Heart left ventricle (tissue), 16 donors: ENCODE measurements at regions not wholly inside any gene's neighbourhood (a gene's known extent, or its start where the extent isn't known, plus 50 kb on each side); places are given as distances from the start of the nearest gene placed in this dataset.

Experiments used
- ATAC-seq, 4 donors: fragments of 200-7000 bp; cut with Tn5 transposase; one replicate each; pipeline ENCODE4 v1.9.1; 2020 to 2022; ENCODE audit warnings: moderate library complexity in 4 of 4, mild to moderate bottlenecking in 3 of 4, moderate number of reproducible peaks in 1 of 4
- DNase-seq, 5 donors: peaks; one replicate each; pipeline ENCODE4 v3.0.0-alpha.2; 2020
- H3K27ac ChIP-seq, 12 donors: fragments of 200-600 bp; sonication (generic) in 4 of 12; one replicate each; pipeline versions ENCODE4 v1.5.0 to v1.8.0; 2016 to 2022; ENCODE audit warnings: mild to moderate bottlenecking in 2 of 12
- H3K27me3 ChIP-seq, 9 donors: fragments of 200-600 bp; sonication (generic) in 2 of 9; one replicate each; pipeline versions ENCODE4 v1.5.1 to v1.8.0; 2016 to 2022; ENCODE audit warnings: mild to moderate bottlenecking in 3 of 9
- H3K36me3 ChIP-seq, 9 donors: fragments of 200-600 bp; sonication (generic) in 2 of 9; one replicate each; pipeline versions ENCODE4 v1.5.0 to v1.8.0; 2018 to 2022; ENCODE audit warnings: mild to moderate bottlenecking in 2 of 9
- H3K4me1 ChIP-seq, 12 donors: fragments of 200-600 bp; sonication (generic) in 4 of 12; one replicate each; pipeline versions ENCODE4 v1.5.0 to v1.8.0; 2016 to 2022; ENCODE audit warnings: mild to moderate bottlenecking in 3 of 12
- H3K4me3 ChIP-seq, 12 donors: fragments of 200-600 bp; sonication (generic) in 4 of 12; one replicate each; pipeline versions ENCODE4 v1.5.0 to v1.8.0; 2017 to 2022; ENCODE audit warnings: mild to moderate bottlenecking in 9 of 12, moderate library complexity in 4 of 12
- H3K9me3 ChIP-seq, 12 donors: fragments of 200-600 bp; sonication (generic) in 4 of 12; one replicate each; pipeline versions ENCODE4 v1.5.0 to v1.8.0; 2016 to 2022; ENCODE audit warnings: mild to moderate bottlenecking in 1 of 12
- POLR2A ChIP-seq, 2 donors: fragments of 450-650 bp; IDR thresholded peaks; one replicate each; pipeline ENCODE4 v1.6.1; 2017; ENCODE audit warnings: antibody characterized with exemption in 2 of 2, mild to moderate bottlenecking in 2 of 2, moderate library complexity in 2 of 2
- WGBS, 4 donors: extraction: QIAGEN DNeasy Blood & Tissue Kit in 2 of 4; methylation state at CpG; one replicate each; pipeline versions ENCODE4 v1.1.5 to v1.1.7; 2013 to 2018; 5-methylcytosine and 5-hydroxymethylcytosine counted together
- intact Hi-C, 10 donors: fragments of 100-400 bp; cut with DNase I; formaldehyde crosslinking; loops; one replicate each; pipeline versions ENCODE4 v1.11.1 to v1.14.2; 2022
- TF ChIP-seq, protein P1 (sequence below), 12 donors: fragments of 200-600 bp; sonication (generic) in 4 of 12; IDR thresholded peaks; one replicate each; pipeline versions ENCODE4 v1.5.0 to v1.8.0; 2018 to 2022; ENCODE audit warnings: antibody characterized with exemption in 12 of 12, mild to moderate bottlenecking in 5 of 12
- donor health status: ischemic (EF 13 %, LVEDD 7.1; RV severe dilation, severe dysfunction).
- donor health status: healthy with polysubstance abuse.
- donor health status: DM: no; HTN: yes; CAD: no.
- donor health status: DM: no; HTN: no; CAD: no.
- donor health status: ischemic (EF 25% LVEDD 6.9; RV normal size, moderate dysfunction).
- donor health status: ischemic (EF 25% LVEDD 5.7; RV mildly dilated, moderate dysfunction).
- donor health status: healthy.
- donor health status: DM: yes; HTN: yes; CAD: no.
- donor health status: ischemic (EF 35%, LVEDD 5.7; RV mildly dilated, moderate dysfunction).
- donor health status: nonischemic (EF 11% LVEDD 7.7; RV severe dilation, severe dysfunction).
- donor health status: DM: yes; HTN: yes; CAD: no.
- donor health status: PGD.
- donor health status: ischemic (EF 29% LVEDD 5.4; RV normal size, mild dysfunction).
- donor health status: nonischemic (EF 23%, LVEDD 6.1; RV moderate dilation, normal function).

DNA sequence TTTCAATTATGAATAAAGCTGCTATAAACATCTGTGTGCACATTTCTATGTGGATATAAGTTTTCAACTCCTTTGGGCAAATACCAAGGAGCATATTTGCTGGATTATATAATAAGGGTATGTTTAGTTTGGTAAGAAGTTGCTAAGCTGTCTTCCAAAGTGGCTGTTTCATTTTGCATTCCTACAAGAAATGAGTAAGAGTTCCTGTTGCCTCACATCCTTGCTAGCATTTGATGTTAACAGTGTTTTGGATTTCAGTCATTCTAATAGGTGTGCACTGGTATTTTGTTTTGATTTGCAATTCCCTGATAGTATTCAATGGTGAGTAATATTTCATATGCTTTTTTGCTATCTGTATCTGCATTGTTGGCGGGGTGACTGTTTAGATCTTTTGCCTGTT, 120.7 kb upstream of the MDFIC2 start:
- Histone ChIP-seq H3K4me1 (no peaks in the 10 kb centered on the region), H3K4me3 (no peak overlapping the region), H3K9me3 (no peaks in the 10 kb centered on the region), H3K27ac (no peak overlapping the region), H3K36me3 (no peaks in the 10 kb centered on the region), H3K27me3 (no peaks in the 10 kb centered on the region)
- intact Hi-C loops, result no loop called here
- WGBS, 4 donors, result 79 to 84% (median 82%) methylated on average over 1 of the region's 1 CpG
- DNase-seq (no peak), ATAC-seq (no peak)
- TF ChIP-seq POLR2A (IDR thresholded peaks at IDR 0.05), result no peak
- TF ChIP-seq, protein P1, sequence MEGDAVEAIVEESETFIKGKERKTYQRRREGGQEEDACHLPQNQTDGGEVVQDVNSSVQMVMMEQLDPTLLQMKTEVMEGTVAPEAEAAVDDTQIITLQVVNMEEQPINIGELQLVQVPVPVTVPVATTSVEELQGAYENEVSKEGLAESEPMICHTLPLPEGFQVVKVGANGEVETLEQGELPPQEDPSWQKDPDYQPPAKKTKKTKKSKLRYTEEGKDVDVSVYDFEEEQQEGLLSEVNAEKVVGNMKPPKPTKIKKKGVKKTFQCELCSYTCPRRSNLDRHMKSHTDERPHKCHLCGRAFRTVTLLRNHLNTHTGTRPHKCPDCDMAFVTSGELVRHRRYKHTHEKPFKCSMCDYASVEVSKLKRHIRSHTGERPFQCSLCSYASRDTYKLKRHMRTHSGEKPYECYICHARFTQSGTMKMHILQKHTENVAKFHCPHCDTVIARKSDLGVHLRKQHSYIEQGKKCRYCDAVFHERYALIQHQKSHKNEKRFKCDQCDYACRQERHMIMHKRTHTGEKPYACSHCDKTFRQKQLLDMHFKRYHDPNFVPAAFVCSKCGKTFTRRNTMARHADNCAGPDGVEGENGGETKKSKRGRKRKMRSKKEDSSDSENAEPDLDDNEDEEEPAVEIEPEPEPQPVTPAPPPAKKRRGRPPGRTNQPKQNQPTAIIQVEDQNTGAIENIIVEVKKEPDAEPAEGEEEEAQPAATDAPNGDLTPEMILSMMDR (IDR thresholded peaks at IDR 0.05), result no peak

DNA sequence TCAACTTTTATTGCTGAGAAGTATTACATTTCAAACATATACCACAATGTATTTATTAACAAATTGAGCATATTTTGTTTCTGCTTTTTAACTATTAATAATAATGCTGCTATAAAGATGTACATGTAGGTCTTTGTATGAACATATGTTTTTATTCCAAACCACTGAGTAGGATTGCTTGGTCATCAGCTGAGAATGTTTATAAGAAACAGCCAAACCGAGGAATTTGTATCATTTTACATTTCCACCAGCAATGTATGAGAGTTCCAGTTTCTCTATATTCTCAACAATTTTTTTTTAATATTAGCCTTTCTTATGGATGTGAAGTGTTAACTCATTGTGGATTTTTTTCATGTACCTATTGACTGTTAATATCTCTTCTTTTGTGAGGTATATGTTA, 119.5 kb upstream of the MDFIC2 start:
- TF ChIP-seq POLR2A (IDR thresholded peaks at IDR 0.05), result no peak
- TF ChIP-seq, protein P1 (IDR thresholded peaks at IDR 0.05), result no peak
- Histone ChIP-seq H3K27ac (no peak overlapping the region), H3K4me3 (no peak overlapping the region), H3K9me3 (no peaks in the 10 kb centered on the region), H3K27me3 (no peaks in the 10 kb centered on the region), H3K36me3 (no peaks in the 10 kb centered on the region), H3K4me1 (no peaks in the 10 kb centered on the region)
- intact Hi-C loops, result no loop called here
- DNase-seq (no peak), ATAC-seq (no peak)
- 72 to 88% (median 84%) methylated on average over 1 of the region's 1 CpG for WGBS, 4 donors

DNA sequence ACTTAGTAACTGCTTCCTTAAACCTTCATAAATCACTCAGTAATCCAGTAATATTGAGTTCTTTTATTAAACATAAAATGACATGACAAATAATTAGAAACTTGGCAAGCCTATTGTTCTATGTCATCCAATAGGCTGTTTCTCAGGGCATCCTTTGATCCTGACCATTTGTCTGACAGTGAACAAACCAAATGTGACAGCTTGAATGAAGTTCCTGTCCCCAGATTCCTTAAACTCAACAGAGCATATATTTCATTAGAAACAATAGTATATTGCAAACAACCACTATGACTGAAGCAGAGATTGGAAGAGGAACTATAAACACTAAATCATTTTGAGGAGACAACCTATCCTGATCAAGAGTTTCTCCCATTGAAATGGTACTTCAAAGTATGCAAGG, 113.6 kb upstream of the MDFIC2 start:
- H3K9me3 ChIP-seq, result no peaks in the 10 kb centered on the region
- H3K4me3 ChIP-seq, result no peak overlapping the region
- H3K36me3 ChIP-seq, result no peaks in the 10 kb centered on the region
- no peak overlapping the region for H3K27ac ChIP-seq
- no peaks in the 10 kb centered on the region for H3K4me1 ChIP-seq
- intact Hi-C loops, result no loop called here
- H3K27me3 ChIP-seq, result peaks cover 0 to 13% (median 0%) of the 10 kb centered on the region in 9 donors
- DNase-seq, result no peak
- TF ChIP-seq, protein P1 (IDR thresholded peaks at IDR 0.05), result no peak
- TF ChIP-seq POLR2A (IDR thresholded peaks at IDR 0.05), result no peak
- ATAC-seq, result no peak

DNA sequence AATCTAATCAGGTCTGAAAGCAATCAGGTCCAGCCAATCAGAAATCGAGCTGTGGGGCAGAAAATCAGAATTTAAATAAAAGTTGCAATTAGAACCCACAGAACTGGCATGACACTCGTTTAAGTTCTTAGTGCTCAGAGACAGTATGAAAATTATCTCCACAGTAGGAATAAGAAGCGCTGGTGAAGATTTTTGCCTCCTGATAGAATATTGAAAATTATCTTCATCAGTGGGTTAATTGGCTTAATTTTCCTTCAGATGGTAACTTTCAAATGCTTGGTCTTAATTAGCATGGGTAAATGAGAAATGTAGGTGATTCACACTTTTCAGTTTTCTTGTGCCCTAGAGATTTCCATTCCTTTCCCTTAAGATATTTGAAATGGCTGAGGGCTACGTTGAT, 109.1 kb upstream of the MDFIC2 start:
- Histone ChIP-seq H3K9me3 (no peaks in the 10 kb centered on the region), H3K27ac (no peak overlapping the region), H3K4me1 (no peaks in the 10 kb centered on the region), H3K4me3 (no peak overlapping the region), H3K27me3 (peaks cover 0 to 13% (median 0%) of the 10 kb centered on the region in 9 donors), H3K36me3 (no peaks in the 10 kb centered on the region)
- DNase-seq (no peak), ATAC-seq (no peak)
- intact Hi-C loops, result no loop called here
- no peak for TF ChIP-seq POLR2A (IDR thresholded peaks at IDR 0.05)
- WGBS, 4 donors, result 55 to 77% (median 70%) methylated on average over 4 of the region's 4 CpGs

DNA sequence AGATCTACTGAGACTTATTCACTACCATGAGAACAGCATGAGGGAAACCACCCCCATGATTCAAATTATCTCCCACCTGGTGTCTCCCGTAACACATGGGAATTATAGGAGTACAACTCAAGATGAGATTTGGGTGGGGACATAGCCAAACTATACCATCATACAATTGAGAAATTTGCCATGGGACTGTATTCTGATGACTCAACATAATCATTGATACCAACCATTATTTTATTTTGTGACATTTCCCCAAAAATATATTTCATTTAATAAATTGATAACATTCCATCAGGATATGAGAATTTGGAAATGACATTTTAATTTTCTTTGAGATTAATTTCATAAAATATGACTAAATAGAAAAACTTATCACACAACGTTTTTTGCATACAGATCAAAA, 96.6 kb upstream of the MDFIC2 start:
- H3K27me3 ChIP-seq, result no peaks in the 10 kb centered on the region
- H3K4me1 ChIP-seq, result no peaks in the 10 kb centered on the region
- no peak for ATAC-seq
- H3K4me3 ChIP-seq, result no peak overlapping the region
- H3K36me3 ChIP-seq, result no peaks in the 10 kb centered on the region
- H3K9me3 ChIP-seq, result peaks cover 0 to 14% (median 0%) of the 10 kb centered on the region in 12 donors
- intact Hi-C loops, result no loop called here
- H3K27ac ChIP-seq, result no peak overlapping the region
- WGBS, 4 donors, result 76 to 86% (median 82%) methylated on average over 2 of the region's 2 CpGs
- TF ChIP-seq, protein P1 (IDR thresholded peaks at IDR 0.05), result no peak
- TF ChIP-seq POLR2A (IDR thresholded peaks at IDR 0.05), result no peak
- no peak for DNase-seq
